GM20000 (cell line): ENCODE measurements at regions not wholly inside any gene's neighbourhood (a gene's known extent, or its start where the extent isn't known, plus 50 kb on each side); places are given as distances from the start of the nearest gene placed in this dataset.

Experiments
- DNase-seq: peaks from one replicate; pipeline ENCODE4 v3.0.0; 2012; ENCODE audit warnings: low spot score
- TF ChIP-seq, protein P1 (sequence below): IDR thresholded peaks from 2 replicates; pipeline ENCODE4 v1.5.1; 2012; ENCODE audit warnings: mild to moderate bottlenecking, control low read depth; ENCODE audit errors: extremely low read depth, missing control alignments

DNA sequence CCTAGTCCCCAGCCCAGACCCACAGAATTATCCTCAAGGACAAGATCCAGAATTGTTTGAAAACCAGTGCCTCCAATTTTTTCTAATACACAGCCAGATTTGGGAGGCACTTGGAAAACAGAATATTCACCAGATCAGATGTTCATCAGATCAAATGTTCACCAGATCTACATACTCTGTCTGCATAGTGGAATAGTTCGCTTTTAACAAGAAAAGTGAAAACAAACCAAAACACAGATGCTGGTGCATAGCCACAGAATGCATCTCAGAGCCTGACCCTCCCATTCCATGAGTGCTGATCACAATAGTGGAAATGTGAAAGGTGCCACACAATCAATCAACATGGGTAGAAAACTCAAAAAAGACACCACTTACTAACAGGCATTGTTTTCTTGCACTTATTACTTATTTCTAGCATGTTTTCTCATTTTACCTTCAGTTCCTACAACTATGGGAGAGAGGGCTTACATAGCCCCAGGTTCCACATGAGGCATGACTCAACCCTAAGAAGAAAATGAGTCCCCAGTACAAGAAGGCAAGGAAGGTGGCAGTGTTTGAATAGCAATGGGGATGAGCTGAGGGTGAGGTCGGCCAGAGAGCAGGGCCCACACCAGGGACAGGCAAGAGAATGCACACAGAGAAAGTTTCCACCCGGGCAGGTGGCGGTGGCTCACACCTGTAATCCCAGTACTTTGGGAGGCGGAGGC is 432.7 kb upstream of the NFE2L3 start:
- DNase-seq = no peak
- TF ChIP-seq, protein P1, sequence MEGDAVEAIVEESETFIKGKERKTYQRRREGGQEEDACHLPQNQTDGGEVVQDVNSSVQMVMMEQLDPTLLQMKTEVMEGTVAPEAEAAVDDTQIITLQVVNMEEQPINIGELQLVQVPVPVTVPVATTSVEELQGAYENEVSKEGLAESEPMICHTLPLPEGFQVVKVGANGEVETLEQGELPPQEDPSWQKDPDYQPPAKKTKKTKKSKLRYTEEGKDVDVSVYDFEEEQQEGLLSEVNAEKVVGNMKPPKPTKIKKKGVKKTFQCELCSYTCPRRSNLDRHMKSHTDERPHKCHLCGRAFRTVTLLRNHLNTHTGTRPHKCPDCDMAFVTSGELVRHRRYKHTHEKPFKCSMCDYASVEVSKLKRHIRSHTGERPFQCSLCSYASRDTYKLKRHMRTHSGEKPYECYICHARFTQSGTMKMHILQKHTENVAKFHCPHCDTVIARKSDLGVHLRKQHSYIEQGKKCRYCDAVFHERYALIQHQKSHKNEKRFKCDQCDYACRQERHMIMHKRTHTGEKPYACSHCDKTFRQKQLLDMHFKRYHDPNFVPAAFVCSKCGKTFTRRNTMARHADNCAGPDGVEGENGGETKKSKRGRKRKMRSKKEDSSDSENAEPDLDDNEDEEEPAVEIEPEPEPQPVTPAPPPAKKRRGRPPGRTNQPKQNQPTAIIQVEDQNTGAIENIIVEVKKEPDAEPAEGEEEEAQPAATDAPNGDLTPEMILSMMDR = no peak

- no peak for DNase-seq
- TF ChIP-seq, protein P1 = no peak
These were observed 431.6 kb upstream of the NFE2L3 start for GRCh38 chr7:25720427-25720826.

- no peak for DNase-seq
- TF ChIP-seq, protein P1 = no peak
These were observed 429.1 kb upstream of the NFE2L3 start for GRCh38 chr7:25722856-25723255.

- TF ChIP-seq, protein P1 = no peak
- no peak for DNase-seq
These were observed 426.5 kb upstream of the NFE2L3 start for GRCh38 chr7:25725451-25725850.

DNA sequence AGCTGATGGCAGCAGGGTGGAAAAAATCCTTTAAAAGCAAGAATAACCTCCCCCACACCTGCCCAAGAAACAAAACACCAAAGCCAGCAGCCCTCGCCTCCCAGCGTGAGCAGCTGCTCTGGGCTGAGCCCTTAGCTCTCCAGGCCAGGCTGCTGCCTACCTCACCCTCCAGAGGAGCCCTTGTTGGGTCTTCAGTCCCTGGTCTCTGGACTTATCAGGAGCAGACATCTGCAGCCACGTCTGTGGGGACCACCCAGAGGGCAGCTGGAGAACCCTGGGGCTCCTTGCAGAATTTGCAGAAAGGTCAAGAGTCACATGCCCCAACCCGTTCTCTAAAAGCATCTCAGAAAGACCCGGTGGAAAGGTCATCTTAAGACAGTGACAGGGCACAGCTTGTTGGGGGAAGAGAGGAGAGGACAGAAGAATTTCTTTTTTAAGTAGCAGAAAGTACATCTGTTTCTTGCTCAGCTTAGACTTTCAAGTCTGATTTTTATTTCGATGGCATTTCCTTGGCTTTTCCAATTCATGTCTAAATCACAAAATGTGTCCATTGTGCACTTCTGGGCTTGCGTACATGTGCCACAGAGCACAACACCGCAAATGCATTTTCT is 425.7 kb upstream of the NFE2L3 start:
- TF ChIP-seq, protein P1 = no peak
- DNase-seq = no peak

DNA sequence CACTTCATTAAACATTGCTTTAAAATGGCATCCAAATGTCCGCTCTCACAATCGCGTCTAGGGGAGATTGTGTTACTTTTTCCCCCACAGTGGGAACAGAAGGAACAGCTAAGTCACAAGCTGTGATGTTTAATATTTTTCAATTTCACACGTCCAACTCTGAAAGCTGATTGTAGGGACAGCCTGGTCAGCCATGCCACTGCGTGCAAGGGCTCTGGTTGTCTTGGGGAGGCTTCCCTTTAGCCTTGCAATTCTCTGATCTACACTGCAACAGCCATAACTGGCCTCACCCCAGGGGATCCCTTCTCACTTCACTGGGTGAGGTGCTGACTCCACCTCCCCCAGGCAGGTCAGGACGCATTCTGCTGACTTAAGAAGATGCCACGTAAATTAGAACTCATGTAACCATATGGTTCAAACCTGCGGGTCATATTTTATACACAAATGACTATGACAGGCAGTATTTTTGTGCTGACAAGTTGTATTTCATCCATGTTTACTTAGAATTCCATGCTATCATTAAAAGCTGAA is 425.2 kb upstream of the NFE2L3 start:
- TF ChIP-seq, protein P1 = no peak
- no peak for DNase-seq

DNA sequence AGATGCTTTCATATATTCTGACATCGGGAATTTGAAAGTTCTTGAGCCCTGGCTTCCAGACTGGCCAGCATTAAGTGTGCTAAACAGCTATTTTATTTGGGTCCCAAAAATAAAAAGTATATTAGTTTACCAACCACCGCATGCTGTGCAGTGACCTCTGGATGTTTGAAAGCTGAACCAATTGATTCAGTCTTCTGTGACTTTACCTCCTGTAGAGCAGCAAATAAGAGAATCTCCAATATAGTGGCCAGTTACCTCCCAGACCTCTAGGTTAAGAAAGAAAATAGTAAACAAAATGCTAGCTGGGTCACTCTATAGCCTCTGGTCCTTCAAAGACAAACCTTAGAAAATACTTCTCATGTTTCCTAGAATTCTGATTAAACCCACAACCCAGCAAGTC is 424.6 kb upstream of the NFE2L3 start:
- no peak for DNase-seq
- TF ChIP-seq, protein P1 = no peak
